ENCODE measurements at regions not wholly inside any gene's neighbourhood (a gene's known extent, or its start where the extent isn't known, plus 50 kb on each side); places are given as distances from the start of the nearest gene placed in this dataset.
"Not testable (repeated sequence)": the region's sequence is repeated elsewhere in the genome, so short reads cannot be mapped to it uniquely, and the experiment has no call there.

GRCh38 chr2:8122520-8122919 lies 559.3 kb upstream of the ID2 start:
- no peak for DNase-seq (ENCODE audit: extremely low read depth in 1 of 11, low read depth in 9 of 11, low spot score in 4 of 11)

DNA sequence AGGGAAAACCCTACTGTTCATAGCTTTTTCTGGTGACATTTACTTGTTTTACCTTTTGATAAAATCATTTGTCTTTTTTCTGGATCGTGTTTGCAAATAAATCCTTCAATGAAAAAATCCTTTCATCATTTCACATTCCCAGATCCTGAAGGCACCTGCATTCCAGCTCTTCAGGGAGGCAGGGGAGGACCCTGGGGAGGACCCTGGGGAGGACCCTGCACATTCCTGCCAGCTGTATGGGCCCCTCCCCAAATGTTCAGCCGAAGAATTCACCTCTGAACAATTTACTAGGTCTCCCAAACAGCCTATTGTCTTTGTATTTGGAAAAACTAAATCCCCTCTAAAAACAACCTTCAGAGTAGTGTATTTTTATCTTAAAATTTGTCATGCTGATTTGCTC lies 558.4 kb upstream of the ID2 start:
- no peak for DNase-seq (ENCODE audit: extremely low read depth in 1 of 11, low read depth in 9 of 11, low spot score in 4 of 11)

DNA sequence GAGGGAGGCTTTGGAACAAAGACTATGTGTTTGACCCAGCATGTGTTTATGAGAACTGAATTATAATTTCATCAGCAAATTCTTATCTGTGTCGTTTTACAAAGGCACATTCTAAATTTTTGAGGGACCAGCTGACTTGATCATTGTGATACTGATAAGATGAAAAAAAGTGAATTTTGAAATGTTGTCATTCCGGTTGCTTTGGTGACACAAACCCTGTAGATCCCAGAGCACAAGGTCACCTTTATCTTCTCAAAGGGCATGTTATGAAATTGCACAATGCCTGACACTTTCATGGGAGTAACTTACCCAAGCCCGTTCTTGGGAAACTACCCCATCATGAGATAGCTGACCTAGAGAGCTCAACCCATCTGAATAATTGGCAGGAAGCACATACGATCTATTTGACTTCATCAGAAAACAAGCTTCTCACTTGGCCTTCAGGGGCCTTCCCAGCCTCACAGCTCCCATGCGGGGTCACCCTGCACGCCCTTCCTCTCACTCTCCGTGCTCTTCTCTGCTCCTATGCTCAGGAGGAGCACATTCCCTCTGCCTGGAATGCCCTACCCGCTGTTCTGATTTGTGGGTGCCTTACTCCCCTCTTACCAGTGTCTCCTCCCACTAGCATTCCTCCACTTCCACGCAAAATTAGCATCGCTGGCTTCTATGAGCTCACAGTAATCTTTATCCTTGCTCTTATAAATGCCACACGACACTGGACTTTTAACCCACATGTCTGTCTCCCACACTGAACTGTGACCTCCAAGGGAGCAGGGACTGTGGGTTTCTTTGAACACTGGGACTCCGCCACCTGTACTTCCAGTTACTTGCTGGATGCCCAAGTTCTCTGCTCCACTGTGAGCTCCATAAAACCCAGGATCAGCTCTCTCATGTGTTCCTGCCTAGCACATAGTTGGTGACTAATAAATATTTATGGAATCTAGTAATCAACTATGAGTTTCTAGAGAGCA lies 555.8 kb upstream of the ID2 start:
- DNase-seq (ENCODE audit: extremely low read depth in 1 of 11, low read depth in 9 of 11, low spot score in 4 of 11): no peak

DNA sequence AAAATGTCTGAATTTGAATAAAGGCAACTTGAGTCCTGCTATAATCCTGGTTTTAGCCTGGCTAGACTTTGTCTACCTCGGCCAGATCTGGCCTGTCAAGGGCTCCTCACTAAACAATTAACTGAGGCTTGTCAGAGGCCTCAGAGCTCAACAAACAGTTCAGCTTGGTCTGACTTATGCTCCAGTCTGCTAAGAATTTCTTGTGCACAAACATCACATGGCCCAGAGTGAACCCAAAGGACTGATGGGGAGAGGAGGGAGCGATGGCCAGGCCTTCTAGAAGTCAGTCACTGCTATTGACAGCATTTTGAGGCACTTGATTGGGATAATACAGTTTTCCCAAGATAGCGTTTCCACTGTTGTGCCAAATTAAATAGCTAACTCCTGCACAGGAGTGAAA lies 555.1 kb upstream of the ID2 start:
- DNase-seq (ENCODE audit: extremely low read depth in 1 of 11, low read depth in 9 of 11, low spot score in 4 of 11): no peak

DNA sequence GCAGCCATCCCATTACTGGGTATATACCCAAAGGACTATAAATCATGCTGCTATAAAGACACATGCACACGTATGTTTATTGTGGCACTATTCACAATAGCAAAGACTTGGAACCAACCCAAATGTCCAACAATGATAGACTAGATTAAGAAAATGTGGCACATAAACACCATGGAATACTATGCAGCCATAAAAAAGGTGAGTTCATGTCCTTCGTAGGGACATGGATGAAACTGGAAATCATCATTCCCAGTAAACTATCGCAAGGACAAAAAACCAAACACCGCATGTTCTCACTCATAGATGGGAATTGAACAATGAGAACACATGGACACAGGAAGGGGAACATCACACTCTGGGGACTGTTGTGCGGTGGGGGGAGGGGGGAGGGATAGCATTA lies 550.4 kb upstream of the ID2 start:
- not testable (repeated sequence) for DNase-seq (ENCODE audit: extremely low read depth in 1 of 11, low read depth in 9 of 11, low spot score in 4 of 11)

- DNase-seq (ENCODE audit: extremely low read depth in 1 of 11, low read depth in 9 of 11, low spot score in 4 of 11): no peak
These were observed 549.5 kb upstream of the ID2 start for GRCh38 chr2:8132351-8132831.

DNA sequence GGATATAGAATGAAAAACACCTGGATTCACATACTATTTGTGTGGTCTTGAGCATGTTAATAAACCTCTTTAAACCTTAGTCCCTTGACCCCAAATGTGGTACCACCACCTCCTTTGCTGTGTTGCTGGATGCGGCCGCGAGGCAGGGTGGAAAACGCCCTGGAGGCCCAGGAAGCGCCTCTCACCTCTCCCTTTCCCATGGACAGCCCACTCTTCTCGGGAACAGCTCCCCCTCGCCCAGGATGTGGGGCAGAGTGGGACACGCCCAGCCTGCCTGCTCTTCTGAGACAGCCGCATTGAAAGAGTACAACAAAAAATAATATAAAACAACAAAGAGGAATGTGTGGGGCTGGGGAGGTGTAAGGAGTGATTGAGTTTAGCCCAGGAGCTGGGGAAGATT lies 549.0 kb upstream of the ID2 start:
- no peak for DNase-seq (ENCODE audit: extremely low read depth in 1 of 11, low read depth in 9 of 11, low spot score in 4 of 11)

DNA sequence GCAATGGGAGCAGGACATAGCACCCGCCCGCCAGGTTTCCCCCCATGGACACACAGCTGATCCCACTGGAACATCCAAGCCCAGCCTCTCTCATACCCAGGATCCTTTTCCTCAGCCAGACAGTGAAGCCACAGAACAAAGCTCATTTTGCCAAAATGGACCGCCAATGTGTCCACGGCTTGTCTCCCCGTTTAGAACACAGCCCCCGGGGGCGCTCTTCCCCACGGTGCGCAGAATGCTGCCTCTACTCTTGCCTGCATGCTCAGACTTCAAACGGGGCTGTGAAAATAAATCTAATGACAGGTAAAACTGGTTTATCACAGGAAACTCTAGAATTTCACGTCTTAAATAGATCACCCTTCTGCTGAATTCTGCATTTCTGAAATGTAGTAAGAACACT lies 548.5 kb upstream of the ID2 start:
- no peak for DNase-seq (ENCODE audit: extremely low read depth in 1 of 11, low read depth in 9 of 11, low spot score in 4 of 11)

DNA sequence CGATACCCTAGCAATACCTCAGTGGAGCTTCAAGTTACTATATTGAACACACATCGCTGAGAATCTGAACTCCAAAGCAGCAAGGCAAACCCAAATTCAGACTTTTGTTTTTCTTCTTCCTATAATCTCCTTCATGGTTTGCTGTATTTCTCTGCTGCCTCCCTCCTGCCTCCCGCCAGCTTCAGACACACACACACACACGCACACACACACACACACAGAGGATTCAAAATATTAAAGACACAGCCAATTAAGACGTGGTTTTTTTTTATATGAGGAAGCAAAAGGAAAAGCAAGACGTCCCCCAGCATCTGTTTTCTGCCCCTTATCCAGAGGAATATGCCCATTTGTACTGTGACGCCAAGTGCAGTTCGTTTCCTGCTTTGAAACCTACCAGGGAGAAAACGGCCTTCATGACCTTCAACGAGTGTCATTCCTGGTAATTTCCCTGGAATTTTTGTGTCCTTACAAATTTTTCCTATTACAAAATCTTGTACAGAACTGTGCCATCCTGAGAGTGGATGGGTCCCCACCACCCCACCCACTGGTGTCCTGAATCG lies 547.9 kb upstream of the ID2 start:
- no peak for DNase-seq (ENCODE audit: extremely low read depth in 1 of 11, low read depth in 9 of 11, low spot score in 4 of 11)

GRCh38 chr2:8134473-8134932 lies 547.4 kb upstream of the ID2 start:
- DNase-seq (ENCODE audit: extremely low read depth in 1 of 11, low read depth in 9 of 11, low spot score in 4 of 11): peak in 3 of 11 donors; percentile 32 to 54 (median 46)

DNA sequence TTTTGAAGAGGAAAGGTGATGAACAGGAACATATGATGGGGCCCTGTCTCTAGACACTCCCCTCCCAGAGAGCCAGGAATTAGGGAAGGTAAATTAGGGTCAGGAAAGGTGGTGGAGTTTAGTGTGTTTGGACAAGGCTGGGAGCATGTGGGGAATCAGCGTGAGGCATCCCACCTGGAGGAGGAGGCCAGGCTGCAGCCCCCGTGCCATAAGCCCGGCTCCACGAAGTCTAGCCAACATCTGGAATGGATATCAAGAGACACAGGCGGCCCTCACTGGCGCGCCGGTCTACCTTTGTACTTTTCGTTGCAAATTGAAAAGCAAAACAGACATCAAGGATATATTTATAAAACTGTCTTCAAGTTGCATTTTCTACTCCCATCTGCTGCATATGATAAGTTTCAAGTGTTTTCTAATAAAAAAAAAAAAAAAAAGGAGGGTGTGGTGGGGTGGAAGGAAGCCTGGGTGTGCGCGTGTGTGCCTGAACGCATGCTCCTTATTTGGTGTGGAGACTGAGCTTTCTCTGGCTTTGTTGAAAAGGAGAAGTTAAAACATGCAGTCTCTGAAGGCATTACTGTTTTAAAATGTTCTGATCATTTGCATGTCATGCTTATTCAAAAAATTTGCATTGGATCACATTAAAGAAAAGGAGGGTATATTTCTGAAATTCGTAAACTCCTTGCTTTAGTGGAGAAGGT lies 546.7 kb upstream of the ID2 start:
- DNase-seq (ENCODE audit: extremely low read depth in 1 of 11, low read depth in 9 of 11, low spot score in 4 of 11): peak in 6 of 11 donors; percentile 48 to 72 (median 64)

- DNase-seq (ENCODE audit: extremely low read depth in 1 of 11, low read depth in 9 of 11, low spot score in 4 of 11): no peak
These were observed 544.1 kb upstream of the ID2 start for GRCh38 chr2:8137801-8138200.

DNA sequence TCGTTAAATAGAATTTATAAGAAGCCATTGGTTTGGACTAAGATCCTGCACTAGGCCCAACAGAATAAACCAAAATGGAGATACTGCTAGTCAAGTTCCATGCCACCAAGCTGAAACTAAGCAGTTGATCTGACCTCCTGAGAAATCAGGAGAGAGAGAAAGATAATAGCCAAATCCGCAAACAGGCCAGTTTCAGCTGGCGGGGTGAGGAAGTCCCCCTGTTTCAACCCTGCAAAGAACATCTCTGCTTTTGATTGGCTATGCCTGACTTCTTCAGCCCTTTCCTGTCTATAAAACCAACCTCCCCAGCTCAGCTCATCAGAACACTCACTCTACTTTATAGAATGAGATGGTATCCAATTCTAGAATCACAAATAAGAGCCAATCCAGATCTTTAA lies 543.3 kb upstream of the ID2 start:
- no peak for DNase-seq (ENCODE audit: extremely low read depth in 1 of 11, low read depth in 9 of 11, low spot score in 4 of 11)

GRCh38 chr2:8138923-8139667 lies 542.8 kb upstream of the ID2 start:
- no peak for DNase-seq (ENCODE audit: extremely low read depth in 1 of 11, low read depth in 9 of 11, low spot score in 4 of 11)

DNA sequence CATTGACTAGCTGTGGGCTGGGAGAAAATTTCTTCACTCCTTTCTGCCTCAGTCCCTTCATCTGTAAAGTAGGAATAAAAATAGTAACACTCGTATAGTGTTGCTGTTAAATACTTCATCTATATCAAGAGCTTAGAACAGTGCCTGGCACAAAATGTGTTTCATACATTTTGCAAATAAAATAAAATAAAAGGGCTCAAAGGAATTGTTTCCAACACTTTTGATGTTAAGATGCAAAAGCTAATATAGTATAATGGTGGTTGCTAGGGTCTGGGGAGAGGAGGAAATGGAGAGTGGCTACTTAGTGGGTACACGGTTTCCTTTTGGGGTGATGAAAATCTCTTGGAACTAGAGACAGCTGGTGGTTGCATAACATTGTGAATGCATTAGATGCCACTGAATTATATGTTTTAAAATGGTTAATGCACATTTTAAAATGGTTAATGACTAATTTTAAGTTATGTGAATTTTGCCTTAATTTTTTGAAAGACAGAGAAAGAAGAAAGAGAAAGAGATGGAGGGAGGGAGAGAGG lies 542.1 kb upstream of the ID2 start:
- no peak for DNase-seq (ENCODE audit: extremely low read depth in 1 of 11, low read depth in 9 of 11, low spot score in 4 of 11)

- no peak for DNase-seq (ENCODE audit: extremely low read depth in 1 of 11, low read depth in 9 of 11, low spot score in 4 of 11)
These were observed 540.7 kb upstream of the ID2 start for GRCh38 chr2:8141079-8141707.

DNA sequence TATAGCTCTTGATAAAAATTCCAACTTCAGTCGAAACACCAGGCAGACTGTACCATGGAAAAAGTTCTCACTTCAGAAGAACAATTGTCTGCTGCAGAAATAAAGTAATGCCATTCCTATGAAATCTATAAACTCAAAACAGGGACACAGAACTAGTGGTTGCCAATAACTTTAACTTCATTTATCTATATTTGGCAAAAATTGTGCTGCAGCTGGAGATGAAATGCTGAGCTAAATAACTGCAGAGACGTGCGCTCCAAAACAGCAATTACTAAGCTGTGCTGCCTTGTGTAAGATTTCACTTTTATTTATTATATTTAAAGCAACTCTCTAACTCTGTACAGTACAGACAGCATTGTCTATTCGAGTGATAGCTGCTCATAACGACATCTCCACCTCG lies 540.1 kb upstream of the ID2 start:
- DNase-seq (ENCODE audit: extremely low read depth in 1 of 11, low read depth in 9 of 11, low spot score in 4 of 11): no peak

GRCh38 chr2:8142461-8142860 lies 539.4 kb upstream of the ID2 start:
- DNase-seq (ENCODE audit: extremely low read depth in 1 of 11, low read depth in 9 of 11, low spot score in 4 of 11): no peak

All from renal cortex interstitium (tissue), 11 donors.